Adrenal gland (tissue), 9 donors: ENCODE measurements at regions not wholly inside any gene's neighbourhood (a gene's known extent, or its start where the extent isn't known, plus 50 kb on each side); places are given as distances from the start of the nearest gene placed in this dataset.

Experiments
- DNase-seq, 7 donors: peaks; one replicate each; pipeline ENCODE4 v3.0.0-alpha.2; 2019 to 2020
- H3K27ac ChIP-seq, 5 donors: fragments of 200-600 bp; sonication (generic) in 4 of 5; 1 replicate in 3 of 5; 2 replicates in 2 of 5; pipeline versions ENCODE4 v1.5.1 to v1.8.0; 2016 to 2020; ENCODE audit warnings: mild to moderate bottlenecking in 1 of 5
- H3K27me3 ChIP-seq: fragments of 200-600 bp; 2 replicates; pipeline ENCODE4 v1.8.0; 2021
- H3K36me3 ChIP-seq, 2 donors: fragments of 200-600 bp; replicated peaks in 1 of 2; 1 replicate in 1 of 2; 2 replicates in 1 of 2; pipeline versions ENCODE4 v1.5.1 to v1.8.0; 2018 to 2022
- H3K4me1 ChIP-seq, 2 donors: fragments of 200-600 bp; replicated peaks in 1 of 2; 1 replicate in 1 of 2; 2 replicates in 1 of 2; pipeline versions ENCODE4 v1.5.1 to v1.8.0; 2018 to 2021
- H3K4me3 ChIP-seq, 4 donors: fragments of 200-600 bp; sonication (generic) in 3 of 4; one replicate each; pipeline ENCODE4 v1.5.1; 2016 to 2018
- H3K9me3 ChIP-seq, 3 donors: fragments of 200-600 bp; sonication (generic) in 1 of 3; replicated peaks in 1 of 3; 1 replicate in 2 of 3; 2 replicates in 1 of 3; pipeline versions ENCODE4 v1.5.1 to v1.8.0; 2016 to 2021
- POLR2A ChIP-seq, 2 donors: fragments of 450-650 bp; IDR thresholded peaks; one replicate each; pipeline ENCODE4 v1.6.1; 2017; ENCODE audit warnings: antibody characterized with exemption in 2 of 2, mild to moderate bottlenecking in 2 of 2, moderate library complexity in 1 of 2
- WGBS, 4 donors: extraction: QIAGEN DNeasy Blood & Tissue Kit in 2 of 4; methylation state at CpG; one replicate each; pipeline versions ENCODE4 v1.1.5 to v1.1.7; 2013 to 2017; 5-methylcytosine and 5-hydroxymethylcytosine counted together
- intact Hi-C, 2 donors: fragments of 100-400 bp; cut with DNase I; formaldehyde crosslinking; loops; one replicate each; pipeline versions ENCODE4 v1.14.1 to v1.15.0; 2022 to 2023
- TF ChIP-seq, protein P1 (sequence below), 6 experiments: fragments of 450-650 bp in 4 of 6; fragments of 200-600 bp in 2 of 6; sonication (generic) in 1 of 6; IDR thresholded peaks; 1 replicate in 5 of 6; 2 replicates in 1 of 6; pipeline versions ENCODE4 v1.5.1 to v1.8.0; 2016 to 2021; ENCODE audit warnings: antibody characterized with exemption in 6 of 6, mild to moderate bottlenecking in 2 of 6, moderate library complexity in 1 of 6
- donor health status: healthy with polysubstance abuse.
- donor health status: Bipolar disorder and iron deficiency.
- donor health status: DM: yes; HTN: yes; CAD: no.
- donor health status: DM: no; HTN: no; CAD: no.
- donor health status: DM: no; HTN: no; CAD: no.

DNA sequence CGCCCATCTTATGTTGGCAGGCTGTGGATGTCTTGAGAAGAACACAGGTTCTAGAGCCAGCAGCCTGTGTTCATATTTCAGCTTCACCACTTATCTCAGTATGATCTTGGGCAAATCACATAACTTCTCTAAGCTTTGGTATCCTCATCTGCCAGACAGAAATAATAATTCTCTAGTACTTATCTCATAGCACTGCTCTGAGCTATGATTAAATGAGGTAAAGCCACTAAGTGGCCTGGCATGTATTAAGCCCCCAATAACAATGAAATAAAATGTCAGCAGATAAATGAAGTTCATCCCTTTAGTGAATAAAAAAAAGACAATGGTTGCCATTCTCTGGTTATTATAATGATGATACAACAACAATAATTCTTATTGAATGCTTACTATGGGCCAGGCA is 104.9 kb upstream of the EEA1 start:
- H3K9me3 ChIP-seq, result no peaks in the 10 kb centered on the region
- H3K4me1 ChIP-seq, result peaks cover 0 to 5% of the 10 kb centered on the region in 2 donors
- DNase-seq, result no peak
- no peaks in the 10 kb centered on the region for H3K27me3 ChIP-seq
- no peak overlapping the region for H3K27ac ChIP-seq
- intact Hi-C loops, result no loop called here
- H3K36me3 ChIP-seq, result no peaks in the 10 kb centered on the region
- H3K4me3 ChIP-seq, result no peak overlapping the region
- TF ChIP-seq POLR2A (IDR thresholded peaks at IDR 0.05), result no peak
- TF ChIP-seq, protein P1, sequence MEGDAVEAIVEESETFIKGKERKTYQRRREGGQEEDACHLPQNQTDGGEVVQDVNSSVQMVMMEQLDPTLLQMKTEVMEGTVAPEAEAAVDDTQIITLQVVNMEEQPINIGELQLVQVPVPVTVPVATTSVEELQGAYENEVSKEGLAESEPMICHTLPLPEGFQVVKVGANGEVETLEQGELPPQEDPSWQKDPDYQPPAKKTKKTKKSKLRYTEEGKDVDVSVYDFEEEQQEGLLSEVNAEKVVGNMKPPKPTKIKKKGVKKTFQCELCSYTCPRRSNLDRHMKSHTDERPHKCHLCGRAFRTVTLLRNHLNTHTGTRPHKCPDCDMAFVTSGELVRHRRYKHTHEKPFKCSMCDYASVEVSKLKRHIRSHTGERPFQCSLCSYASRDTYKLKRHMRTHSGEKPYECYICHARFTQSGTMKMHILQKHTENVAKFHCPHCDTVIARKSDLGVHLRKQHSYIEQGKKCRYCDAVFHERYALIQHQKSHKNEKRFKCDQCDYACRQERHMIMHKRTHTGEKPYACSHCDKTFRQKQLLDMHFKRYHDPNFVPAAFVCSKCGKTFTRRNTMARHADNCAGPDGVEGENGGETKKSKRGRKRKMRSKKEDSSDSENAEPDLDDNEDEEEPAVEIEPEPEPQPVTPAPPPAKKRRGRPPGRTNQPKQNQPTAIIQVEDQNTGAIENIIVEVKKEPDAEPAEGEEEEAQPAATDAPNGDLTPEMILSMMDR (IDR thresholded peaks at IDR 0.05), result no peak
- WGBS, 4 donors, result 82 to 100% (median 86%) methylated on average over 1 of the region's 1 CpG

GRCh38 chr12:93039062-93039461 is 110.0 kb upstream of the EEA1 start:
- Histone ChIP-seq H3K27me3 (no peaks in the 10 kb centered on the region), H3K36me3 (no peaks in the 10 kb centered on the region), H3K9me3 (no peaks in the 10 kb centered on the region), H3K4me1 (no peaks in the 10 kb centered on the region), H3K4me3 (no peak overlapping the region), H3K27ac (no peak overlapping the region)
- TF ChIP-seq, protein P1 (IDR thresholded peaks at IDR 0.05), result no peak
- no peak for TF ChIP-seq POLR2A (IDR thresholded peaks at IDR 0.05)
- WGBS, 4 donors, result 79 to 89% (median 85%) methylated on average over 4 of the region's 4 CpGs
- intact Hi-C loops, result no loop called here
- DNase-seq, result no peak

GRCh38 chr12:93039930-93040329 is 110.8 kb upstream of the EEA1 start:
- no peaks in the 10 kb centered on the region for H3K27me3 ChIP-seq
- no peak overlapping the region for H3K27ac ChIP-seq
- TF ChIP-seq, protein P1 (IDR thresholded peaks at IDR 0.05), result no peak
- no peak for TF ChIP-seq POLR2A (IDR thresholded peaks at IDR 0.05)
- no peaks in the 10 kb centered on the region for H3K36me3 ChIP-seq
- no peaks in the 10 kb centered on the region for H3K4me1 ChIP-seq
- intact Hi-C loops, result no loop called here
- WGBS, 4 donors, result 71 to 84% (median 80%) methylated on average over 4 of the region's 4 CpGs
- DNase-seq, result no peak
- no peak overlapping the region for H3K4me3 ChIP-seq
- no peaks in the 10 kb centered on the region for H3K9me3 ChIP-seq

DNA sequence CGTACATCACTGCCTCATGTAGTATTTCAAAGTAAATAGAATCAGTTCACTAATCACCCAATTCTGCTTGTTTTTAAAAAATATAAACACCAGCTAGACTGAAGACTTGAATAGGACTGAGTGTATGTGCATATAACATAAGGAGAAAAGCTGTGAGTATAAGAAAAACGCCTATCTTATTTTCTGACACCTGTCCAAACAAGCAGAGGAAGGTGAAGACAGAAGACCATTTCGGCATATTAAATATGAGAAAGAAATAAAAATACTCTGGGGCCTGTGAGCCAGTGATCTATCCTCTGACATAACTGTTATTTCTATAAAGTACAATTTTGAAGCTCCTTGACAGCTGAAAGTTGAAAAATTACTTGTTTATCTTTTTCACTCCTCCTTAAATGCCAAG is 111.3 kb upstream of the EEA1 start:
- Histone ChIP-seq H3K4me3 (no peak overlapping the region), H3K9me3 (no peaks in the 10 kb centered on the region), H3K36me3 (no peaks in the 10 kb centered on the region), H3K27ac (no peak overlapping the region), H3K4me1 (no peaks in the 10 kb centered on the region), H3K27me3 (no peaks in the 10 kb centered on the region)
- WGBS, 4 donors, result 86 to 90% (median 87%) methylated on average over 3 of the region's 3 CpGs
- intact Hi-C loops, result no loop called here
- DNase-seq, result no peak
- TF ChIP-seq, protein P1 (IDR thresholded peaks at IDR 0.05), result no peak
- no peak for TF ChIP-seq POLR2A (IDR thresholded peaks at IDR 0.05)
